ENCODE measurements at regions not wholly inside any gene's neighbourhood (a gene's known extent, or its start where the extent isn't known, plus 50 kb on each side); places are given as distances from the start of the nearest gene placed in this dataset.
"Not testable (repeated sequence)": the region's sequence is repeated elsewhere in the genome, so short reads cannot be mapped to it uniquely, and the experiment has no call there.

GRCh38 chr9:108430655-108431054, 425.1 kb downstream of the ACTL7B start:
- in situ Hi-C loops (cut with MboI; ENCODE audit: low sequenced_read_pairs), result no loop called here

- in situ Hi-C loops (cut with MboI; ENCODE audit: low sequenced_read_pairs), result no loop called here
These were observed 428.0 kb downstream of the ACTL7B start for GRCh38 chr9:108427751-108428150.

- in situ Hi-C loops (cut with MboI; ENCODE audit: low sequenced_read_pairs), result not testable (repeated sequence)
These were observed 429.3 kb downstream of the ACTL7B start for GRCh38 chr9:108426421-108426940.

- in situ Hi-C loops (cut with MboI; ENCODE audit: low sequenced_read_pairs), result no loop called here
These were observed 432.4 kb downstream of the ACTL7B start for GRCh38 chr9:108423433-108423832.

GRCh38 chr9:108419379-108419778, 436.4 kb downstream of the ACTL7B start:
- in situ Hi-C loops (cut with MboI; ENCODE audit: low sequenced_read_pairs), result no loop called here

GRCh38 chr9:108417726-108418125, 438.1 kb downstream of the ACTL7B start:
- in situ Hi-C loops (cut with MboI; ENCODE audit: low sequenced_read_pairs), result no loop called here

- in situ Hi-C loops (cut with MboI; ENCODE audit: low sequenced_read_pairs), result no loop called here
These were observed 438.5 kb downstream of the ACTL7B start for GRCh38 chr9:108417312-108417711.

GRCh38 chr9:108416324-108416723, 439.5 kb downstream of the ACTL7B start:
- in situ Hi-C loops (cut with MboI; ENCODE audit: low sequenced_read_pairs), result no loop called here

GRCh38 chr9:108413809-108414208, 442.0 kb downstream of the ACTL7B start:
- in situ Hi-C loops (cut with MboI; ENCODE audit: low sequenced_read_pairs), result no loop called here

- in situ Hi-C loops (cut with MboI; ENCODE audit: low sequenced_read_pairs), result no loop called here
These were observed 443.0 kb downstream of the ACTL7B start for GRCh38 chr9:108412755-108413154.

- in situ Hi-C loops (cut with MboI; ENCODE audit: low sequenced_read_pairs), result no loop called here
These were observed 444.2 kb downstream of the ACTL7B start for GRCh38 chr9:108411632-108412031.

GRCh38 chr9:108410161-108410560, 445.6 kb downstream of the ACTL7B start:
- in situ Hi-C loops (cut with MboI; ENCODE audit: low sequenced_read_pairs), result no loop called here

GRCh38 chr9:108400297-108400696, 455.5 kb downstream of the ACTL7B start:
- in situ Hi-C loops (cut with MboI; ENCODE audit: low sequenced_read_pairs), result no loop called here

GRCh38 chr9:108399851-108400250, 455.9 kb downstream of the ACTL7B start:
- in situ Hi-C loops (cut with MboI; ENCODE audit: low sequenced_read_pairs), result no loop called here

- in situ Hi-C loops (cut with MboI; ENCODE audit: low sequenced_read_pairs), result no loop called here
These were observed 458.5 kb downstream of the ACTL7B start for GRCh38 chr9:108397286-108397685.

- in situ Hi-C loops (cut with MboI; ENCODE audit: low sequenced_read_pairs), result no loop called here
These were observed 459.2 kb downstream of the ACTL7B start for GRCh38 chr9:108396611-108397010.

- in situ Hi-C loops (cut with MboI; ENCODE audit: low sequenced_read_pairs), result no loop called here
These were observed 459.6 kb downstream of the ACTL7B start for GRCh38 chr9:108396193-108396592.

GRCh38 chr9:108395421-108395820, 460.4 kb downstream of the ACTL7B start:
- in situ Hi-C loops (cut with MboI; ENCODE audit: low sequenced_read_pairs), result no loop called here

GRCh38 chr9:108394726-108395125, 461.1 kb downstream of the ACTL7B start:
- in situ Hi-C loops (cut with MboI; ENCODE audit: low sequenced_read_pairs), result no loop called here

GRCh38 chr9:108393481-108394001, 462.2 kb downstream of the ACTL7B start:
- in situ Hi-C loops (cut with MboI; ENCODE audit: low sequenced_read_pairs), result not testable (repeated sequence)

- in situ Hi-C loops (cut with MboI; ENCODE audit: low sequenced_read_pairs), result no loop called here
These were observed 462.9 kb downstream of the ACTL7B start for GRCh38 chr9:108392877-108393276.

- in situ Hi-C loops (cut with MboI; ENCODE audit: low sequenced_read_pairs), result no loop called here
These were observed 466.7 kb downstream of the ACTL7B start for GRCh38 chr9:108389056-108389455.

GRCh38 chr9:108386859-108387384, 468.9 kb downstream of the ACTL7B start:
- in situ Hi-C loops (cut with MboI; ENCODE audit: low sequenced_read_pairs), result no loop called here
